ENCODE measurements at regions not wholly inside any gene's neighbourhood (a gene's known extent, or its start where the extent isn't known, plus 50 kb on each side); places are given as distances from the start of the nearest gene placed in this dataset.
"Not testable (repeated sequence)": the region's sequence is repeated elsewhere in the genome, so short reads cannot be mapped to it uniquely, and the experiment has no call there.

DNA sequence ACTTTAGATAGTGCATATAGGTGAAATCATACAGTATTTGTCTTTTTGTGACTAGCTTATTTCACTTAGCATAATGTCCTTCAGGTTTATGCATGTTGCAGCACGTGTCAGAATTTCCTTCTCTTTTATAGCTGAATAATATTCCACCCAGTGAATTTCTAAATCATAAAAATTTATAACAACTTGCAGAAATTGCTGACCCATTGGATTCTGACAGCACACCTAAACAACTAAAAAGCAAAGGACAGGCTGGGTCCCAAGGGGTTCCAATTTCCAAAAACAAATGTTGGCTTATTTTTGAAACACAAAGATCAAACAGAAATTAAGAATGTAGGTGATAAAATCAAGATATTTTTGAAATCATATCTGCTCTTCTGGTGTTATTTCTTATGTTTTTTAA, 86.5 kb upstream of the ACKR3 start:
- Histone ChIP-seq H2AFZ (ENCODE audit: low read depth, low read length) (no peak overlapping the region), H3K27me3 (ENCODE audit: insufficient read depth, low read depth, low read length) (no peaks in the 10 kb centered on the region), H3K79me2 (replicated peaks; ENCODE audit: insufficient read depth, low read length) (no peaks in the 10 kb centered on the region), H3K9ac (ENCODE audit: low read length) (no peak overlapping the region), H3K9me2 (ENCODE audit: insufficient read depth, low read length) (no peaks in the 10 kb centered on the region), H3K4me2 (ENCODE audit: low read length) (no peak overlapping the region), H3K4me3 (ENCODE audit: low read length) (no peak overlapping the region), H3F3A (ENCODE audit: insufficient read depth, low read length, poor library complexity, severe bottlenecking) (no peaks in the 10 kb centered on the region), H3K27ac (ENCODE audit: low read length) (no peak overlapping the region), H3K36me3 (ENCODE audit: insufficient read depth, low read length) (no peaks in the 10 kb centered on the region), H3K9me3 (ENCODE audit: low read length) (peaks cover 15% of the 10 kb centered on the region), H4K20me1 (ENCODE audit: insufficient read depth) (no peaks in the 10 kb centered on the region)
- TF ChIP-seq EZH2 (IDR thresholded peaks at IDR 0.05; ENCODE audit: borderline replicate concordance, insufficient read depth, low read length, poor library complexity, severe bottlenecking) (no peak), TAF1 (IDR thresholded peaks at IDR 0.05; ENCODE audit: low read depth) (no peak), POLR2AphosphoS5 (IDR thresholded peaks at IDR 0.05) (no peak), SMC3 (conservative IDR thresholded peaks at IDR 0.05; ENCODE audit: poor library complexity) (no peak), MXI1 (conservative IDR thresholded peaks at IDR 0.05; ENCODE audit: poor library complexity, severe bottlenecking) (no peak), EP300 (conservative IDR thresholded peaks at IDR 0.05; ENCODE audit: poor library complexity, severe bottlenecking) (no peak)
- TF ChIP-seq, protein P1, sequence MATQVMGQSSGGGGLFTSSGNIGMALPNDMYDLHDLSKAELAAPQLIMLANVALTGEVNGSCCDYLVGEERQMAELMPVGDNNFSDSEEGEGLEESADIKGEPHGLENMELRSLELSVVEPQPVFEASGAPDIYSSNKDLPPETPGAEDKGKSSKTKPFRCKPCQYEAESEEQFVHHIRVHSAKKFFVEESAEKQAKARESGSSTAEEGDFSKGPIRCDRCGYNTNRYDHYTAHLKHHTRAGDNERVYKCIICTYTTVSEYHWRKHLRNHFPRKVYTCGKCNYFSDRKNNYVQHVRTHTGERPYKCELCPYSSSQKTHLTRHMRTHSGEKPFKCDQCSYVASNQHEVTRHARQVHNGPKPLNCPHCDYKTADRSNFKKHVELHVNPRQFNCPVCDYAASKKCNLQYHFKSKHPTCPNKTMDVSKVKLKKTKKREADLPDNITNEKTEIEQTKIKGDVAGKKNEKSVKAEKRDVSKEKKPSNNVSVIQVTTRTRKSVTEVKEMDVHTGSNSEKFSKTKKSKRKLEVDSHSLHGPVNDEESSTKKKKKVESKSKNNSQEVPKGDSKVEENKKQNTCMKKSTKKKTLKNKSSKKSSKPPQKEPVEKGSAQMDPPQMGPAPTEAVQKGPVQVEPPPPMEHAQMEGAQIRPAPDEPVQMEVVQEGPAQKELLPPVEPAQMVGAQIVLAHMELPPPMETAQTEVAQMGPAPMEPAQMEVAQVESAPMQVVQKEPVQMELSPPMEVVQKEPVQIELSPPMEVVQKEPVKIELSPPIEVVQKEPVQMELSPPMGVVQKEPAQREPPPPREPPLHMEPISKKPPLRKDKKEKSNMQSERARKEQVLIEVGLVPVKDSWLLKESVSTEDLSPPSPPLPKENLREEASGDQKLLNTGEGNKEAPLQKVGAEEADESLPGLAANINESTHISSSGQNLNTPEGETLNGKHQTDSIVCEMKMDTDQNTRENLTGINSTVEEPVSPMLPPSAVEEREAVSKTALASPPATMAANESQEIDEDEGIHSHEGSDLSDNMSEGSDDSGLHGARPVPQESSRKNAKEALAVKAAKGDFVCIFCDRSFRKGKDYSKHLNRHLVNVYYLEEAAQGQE (IDR thresholded peaks at IDR 0.05; ENCODE audit: borderline replicate concordance), result no peak
- TF ChIP-seq, protein P2, sequence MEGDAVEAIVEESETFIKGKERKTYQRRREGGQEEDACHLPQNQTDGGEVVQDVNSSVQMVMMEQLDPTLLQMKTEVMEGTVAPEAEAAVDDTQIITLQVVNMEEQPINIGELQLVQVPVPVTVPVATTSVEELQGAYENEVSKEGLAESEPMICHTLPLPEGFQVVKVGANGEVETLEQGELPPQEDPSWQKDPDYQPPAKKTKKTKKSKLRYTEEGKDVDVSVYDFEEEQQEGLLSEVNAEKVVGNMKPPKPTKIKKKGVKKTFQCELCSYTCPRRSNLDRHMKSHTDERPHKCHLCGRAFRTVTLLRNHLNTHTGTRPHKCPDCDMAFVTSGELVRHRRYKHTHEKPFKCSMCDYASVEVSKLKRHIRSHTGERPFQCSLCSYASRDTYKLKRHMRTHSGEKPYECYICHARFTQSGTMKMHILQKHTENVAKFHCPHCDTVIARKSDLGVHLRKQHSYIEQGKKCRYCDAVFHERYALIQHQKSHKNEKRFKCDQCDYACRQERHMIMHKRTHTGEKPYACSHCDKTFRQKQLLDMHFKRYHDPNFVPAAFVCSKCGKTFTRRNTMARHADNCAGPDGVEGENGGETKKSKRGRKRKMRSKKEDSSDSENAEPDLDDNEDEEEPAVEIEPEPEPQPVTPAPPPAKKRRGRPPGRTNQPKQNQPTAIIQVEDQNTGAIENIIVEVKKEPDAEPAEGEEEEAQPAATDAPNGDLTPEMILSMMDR (IDR thresholded peaks at IDR 0.05; ENCODE audit: poor library complexity, severe bottlenecking), result no peak

DNA sequence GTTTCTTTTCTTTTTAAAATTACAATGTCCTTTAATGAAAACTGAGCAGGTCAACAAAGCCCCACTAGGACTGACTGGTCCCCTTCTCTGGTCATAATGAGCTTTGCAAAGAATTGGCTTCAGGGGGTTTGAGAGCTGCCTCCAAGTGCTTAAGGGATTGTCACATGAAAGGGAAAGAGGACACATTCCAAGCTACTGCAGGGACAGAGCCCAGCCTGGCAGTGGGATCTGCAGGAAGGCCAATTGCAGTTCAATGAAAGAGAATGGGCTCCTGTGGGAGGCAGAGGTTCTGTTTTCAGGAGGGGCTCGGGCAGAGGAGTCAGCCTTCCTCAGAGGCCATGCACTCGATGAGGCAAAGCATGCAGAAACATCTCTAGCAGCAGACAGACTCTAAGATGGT, 84.1 kb upstream of the ACKR3 start:
- Histone ChIP-seq H3K27ac (ENCODE audit: low read length) (no peak overlapping the region), H3K27me3 (ENCODE audit: insufficient read depth, low read depth, low read length) (no peaks in the 10 kb centered on the region), H3K9me3 (ENCODE audit: low read length) (peaks cover 6% of the 10 kb centered on the region), H3K4me3 (ENCODE audit: low read length) (no peak overlapping the region), H3K4me2 (ENCODE audit: low read length) (no peak overlapping the region), H2AFZ (ENCODE audit: low read depth, low read length) (no peak overlapping the region), H3K9ac (ENCODE audit: low read length) (no peak overlapping the region), H3F3A (ENCODE audit: insufficient read depth, low read length, poor library complexity, severe bottlenecking) (no peaks in the 10 kb centered on the region), H3K36me3 (ENCODE audit: insufficient read depth, low read length) (no peaks in the 10 kb centered on the region), H4K20me1 (ENCODE audit: insufficient read depth) (no peaks in the 10 kb centered on the region), H3K9me2 (ENCODE audit: insufficient read depth, low read length) (no peaks in the 10 kb centered on the region), H3K79me2 (replicated peaks; ENCODE audit: insufficient read depth, low read length) (no peaks in the 10 kb centered on the region)
- TF ChIP-seq RAD21 (conservative IDR thresholded peaks at IDR 0.05) (no peak), SMC3 (conservative IDR thresholded peaks at IDR 0.05; ENCODE audit: poor library complexity) (no peak), EP300 (conservative IDR thresholded peaks at IDR 0.05; ENCODE audit: poor library complexity, severe bottlenecking) (no peak), MXI1 (conservative IDR thresholded peaks at IDR 0.05; ENCODE audit: poor library complexity, severe bottlenecking) (no peak), POLR2AphosphoS5 (IDR thresholded peaks at IDR 0.05) (no peak), TAF1 (IDR thresholded peaks at IDR 0.05; ENCODE audit: low read depth) (no peak), EZH2 (IDR thresholded peaks at IDR 0.05; ENCODE audit: borderline replicate concordance, insufficient read depth, low read length, poor library complexity, severe bottlenecking) (no peak)
- TF ChIP-seq, protein P2 (IDR thresholded peaks at IDR 0.05; ENCODE audit: poor library complexity, severe bottlenecking), result no peak
- TF ChIP-seq, protein P1 (IDR thresholded peaks at IDR 0.05; ENCODE audit: borderline replicate concordance), result no peak

DNA sequence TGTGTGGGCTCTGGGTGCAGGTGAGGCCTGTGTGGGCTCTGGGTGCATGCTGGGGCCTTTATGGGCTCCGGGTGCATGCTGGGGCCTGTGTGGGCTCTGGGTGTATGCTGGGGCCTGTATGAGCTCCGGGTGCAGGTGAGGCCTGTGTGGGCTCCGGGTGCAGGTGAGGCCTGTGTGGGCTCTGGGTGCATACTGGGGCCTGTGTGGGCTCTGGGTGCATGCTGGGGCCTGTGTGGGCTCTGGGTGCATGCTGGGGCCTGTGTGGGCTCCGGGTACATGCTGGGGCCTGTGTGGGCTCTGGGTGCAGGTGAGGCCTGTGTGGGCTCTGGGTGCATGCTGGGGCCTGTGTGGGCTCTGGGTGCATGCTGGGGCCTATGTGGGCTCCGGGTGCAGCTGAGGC, 80.5 kb upstream of the ACKR3 start:
- not testable (repeated sequence) for H3K79me2 ChIP-seq (replicated peaks; ENCODE audit: insufficient read depth, low read length); H2AFZ ChIP-seq (ENCODE audit: low read depth, low read length); H3K9me3 ChIP-seq (ENCODE audit: low read length); H3F3A ChIP-seq (ENCODE audit: insufficient read depth, low read length, poor library complexity, severe bottlenecking); H3K4me3 ChIP-seq (ENCODE audit: low read length); H3K9ac ChIP-seq (ENCODE audit: low read length); H3K4me2 ChIP-seq (ENCODE audit: low read length); H3K27me3 ChIP-seq (ENCODE audit: insufficient read depth, low read depth, low read length); H3K27ac ChIP-seq (ENCODE audit: low read length); H4K20me1 ChIP-seq (ENCODE audit: insufficient read depth); H3K9me2 ChIP-seq (ENCODE audit: insufficient read depth, low read length); H3K36me3 ChIP-seq (ENCODE audit: insufficient read depth, low read length)

All from neural cell (in vitro differentiated cells).